ENCODE measurements at regions not wholly inside any gene's neighbourhood (a gene's known extent, or its start where the extent isn't known, plus 50 kb on each side); places are given as distances from the start of the nearest gene placed in this dataset.
"Not testable (repeated sequence)": the region's sequence is repeated elsewhere in the genome, so short reads cannot be mapped to it uniquely, and the experiment has no call there.

GRCh38 chr13:73166204-73166603, 107.4 kb downstream of the KLF5 start:
- H3K9me3 ChIP-seq (ENCODE audit: low read length) = no peaks in the 10 kb centered on the region
- H3K27ac ChIP-seq (ENCODE audit: low read depth, low read length, poor library complexity, severe bottlenecking) = no peak overlapping the region
- no peak overlapping the region for H3K4me3 ChIP-seq (ENCODE audit: low read depth, low read length, poor library complexity, severe bottlenecking)
- no peaks in the 10 kb centered on the region for H3K9me2 ChIP-seq (ENCODE audit: insufficient read depth, low read length)
- no peak overlapping the region for H2AFZ ChIP-seq (ENCODE audit: low read length)
- H3K4me1 ChIP-seq (ENCODE audit: insufficient read depth, low read length, poor library complexity, severe bottlenecking) = no peaks in the 10 kb centered on the region
- H3K4me2 ChIP-seq (ENCODE audit: low read length) = no peak overlapping the region
- no peak for TF ChIP-seq CTCF (conservative IDR thresholded peaks at IDR 0.05; ENCODE audit: low read length)
- no peak for TF ChIP-seq EZH2phosphoT487 (IDR thresholded peaks at IDR 0.05; ENCODE audit: borderline replicate concordance, low read depth, low read length)
- H3K79me2 ChIP-seq (ENCODE audit: insufficient read depth, low read depth, low read length) = no peaks in the 10 kb centered on the region
- no TSS peak for BruUV-seq (replicated peaks)
- ChIA-PET CTCF (ENCODE audit: unreplicated experiment) (no interaction called here), POLR2A (interaction anchor here (0.6 to 0.7 kb wide), 3 partner anchors 26 to 1877 kb away, joined by 3 to 5 read pairs (median 4); no protein-coding TSS in a partner anchor)
- intact Hi-C loops (cut with micrococcal nuclease; ENCODE audit: unreplicated experiment) = no loop called here
- H4K20me1 ChIP-seq (ENCODE audit: insufficient read depth, low read length) = no peaks in the 10 kb centered on the region
- no peak for DNase-seq (ENCODE audit: low spot score)
- no peaks in the 10 kb centered on the region for H3K36me3 ChIP-seq (ENCODE audit: insufficient read depth, low read length)

- no peak for TF ChIP-seq EZH2phosphoT487 (IDR thresholded peaks at IDR 0.05; ENCODE audit: borderline replicate concordance, low read depth, low read length)
- TF ChIP-seq CTCF (conservative IDR thresholded peaks at IDR 0.05; ENCODE audit: low read length) = no peak
- Histone ChIP-seq H3K4me1 (ENCODE audit: insufficient read depth, low read length, poor library complexity, severe bottlenecking) (no peaks in the 10 kb centered on the region), H3K4me3 (ENCODE audit: low read depth, low read length, poor library complexity, severe bottlenecking) (no peak overlapping the region), H4K20me1 (ENCODE audit: insufficient read depth, low read length) (no peaks in the 10 kb centered on the region), H2AFZ (ENCODE audit: low read length) (no peak overlapping the region), H3K9me3 (ENCODE audit: low read length) (no peaks in the 10 kb centered on the region), H3K36me3 (ENCODE audit: insufficient read depth, low read length) (no peaks in the 10 kb centered on the region), H3K79me2 (ENCODE audit: insufficient read depth, low read depth, low read length) (no peaks in the 10 kb centered on the region), H3K27ac (ENCODE audit: low read depth, low read length, poor library complexity, severe bottlenecking) (no peak overlapping the region), H3K4me2 (ENCODE audit: low read length) (no peak overlapping the region), H3K9me2 (ENCODE audit: insufficient read depth, low read length) (no peaks in the 10 kb centered on the region)
- intact Hi-C loops (cut with micrococcal nuclease; ENCODE audit: unreplicated experiment) = no loop called here
- ChIA-PET CTCF (ENCODE audit: unreplicated experiment) (no interaction called here), POLR2A (interaction anchor here (0.6 to 1.7 kb wide), 3 partner anchors 8 to 129 kb away, joined by 3 to 4 read pairs (median 3); no protein-coding TSS in a partner anchor)
- no TSS peak for BruUV-seq (replicated peaks)
- DNase-seq (ENCODE audit: low spot score) = no peak
Observed at GRCh38 chr13:73162912-73163911, 104.4 kb downstream of the KLF5 start.

- H3K79me2 ChIP-seq (ENCODE audit: insufficient read depth, low read depth, low read length); H3K4me1 ChIP-seq (ENCODE audit: insufficient read depth, low read length, poor library complexity, severe bottlenecking); DNase-seq (ENCODE audit: low spot score); H3K9me2 ChIP-seq (ENCODE audit: insufficient read depth, low read length); H4K20me1 ChIP-seq (ENCODE audit: insufficient read depth, low read length); H2AFZ ChIP-seq (ENCODE audit: low read length); H3K4me2 ChIP-seq (ENCODE audit: low read length); BruUV-seq (replicated peaks); intact Hi-C loops (cut with micrococcal nuclease; ENCODE audit: unreplicated experiment); H3K27ac ChIP-seq (ENCODE audit: low read depth, low read length, poor library complexity, severe bottlenecking); H3K4me3 ChIP-seq (ENCODE audit: low read depth, low read length, poor library complexity, severe bottlenecking); H3K36me3 ChIP-seq (ENCODE audit: insufficient read depth, low read length); CTCF ChIA-PET (ENCODE audit: unreplicated experiment); H3K9me3 ChIP-seq (ENCODE audit: low read length): not testable (repeated sequence)
- POLR2A ChIA-PET = interaction anchor here (0.6 kb wide), 1 partner anchor 797 kb away, joined by 3 read pairs; no protein-coding TSS in a partner anchor
Observed at GRCh38 chr13:73160371-73161031, 101.7 kb downstream of the KLF5 start.
